ENCODE measurements at regions not wholly inside any gene's neighbourhood (a gene's known extent, or its start where the extent isn't known, plus 50 kb on each side); places are given as distances from the start of the nearest gene placed in this dataset.

DNA sequence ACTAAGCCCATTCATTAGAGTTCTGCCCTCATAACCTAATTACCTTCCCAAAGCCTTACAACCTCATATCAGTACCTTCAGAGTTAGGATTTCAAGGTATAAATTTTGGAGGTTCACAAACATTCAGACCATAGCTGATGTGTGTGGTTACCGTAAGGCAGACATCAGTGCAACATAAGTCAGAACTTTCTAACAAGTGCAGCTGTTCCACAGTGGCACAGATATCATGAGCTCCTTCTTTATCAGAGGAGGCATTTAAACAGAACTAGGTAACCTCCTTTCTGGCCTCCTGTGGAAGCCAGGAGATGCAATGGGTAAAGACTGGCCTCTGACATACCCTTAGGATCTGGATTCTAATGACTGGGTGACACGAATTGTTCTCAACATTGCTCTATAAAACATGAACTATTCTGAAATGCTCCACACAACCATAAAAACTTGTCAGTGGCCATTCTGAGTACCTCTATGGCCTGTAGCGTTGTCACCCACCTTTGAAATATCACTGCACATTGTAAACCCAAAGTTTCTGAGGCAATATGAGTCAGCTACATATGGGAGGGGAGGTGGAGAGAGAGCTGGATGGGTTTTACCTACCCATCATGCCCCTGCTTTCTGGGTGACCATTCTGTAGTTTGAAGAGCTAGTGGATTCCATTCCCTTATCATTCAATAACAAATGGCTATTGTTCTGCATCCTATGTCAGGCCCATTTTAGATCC lies 546.0 kb upstream of the TBL1XR1 start:
- TF ChIP-seq, protein P1, sequence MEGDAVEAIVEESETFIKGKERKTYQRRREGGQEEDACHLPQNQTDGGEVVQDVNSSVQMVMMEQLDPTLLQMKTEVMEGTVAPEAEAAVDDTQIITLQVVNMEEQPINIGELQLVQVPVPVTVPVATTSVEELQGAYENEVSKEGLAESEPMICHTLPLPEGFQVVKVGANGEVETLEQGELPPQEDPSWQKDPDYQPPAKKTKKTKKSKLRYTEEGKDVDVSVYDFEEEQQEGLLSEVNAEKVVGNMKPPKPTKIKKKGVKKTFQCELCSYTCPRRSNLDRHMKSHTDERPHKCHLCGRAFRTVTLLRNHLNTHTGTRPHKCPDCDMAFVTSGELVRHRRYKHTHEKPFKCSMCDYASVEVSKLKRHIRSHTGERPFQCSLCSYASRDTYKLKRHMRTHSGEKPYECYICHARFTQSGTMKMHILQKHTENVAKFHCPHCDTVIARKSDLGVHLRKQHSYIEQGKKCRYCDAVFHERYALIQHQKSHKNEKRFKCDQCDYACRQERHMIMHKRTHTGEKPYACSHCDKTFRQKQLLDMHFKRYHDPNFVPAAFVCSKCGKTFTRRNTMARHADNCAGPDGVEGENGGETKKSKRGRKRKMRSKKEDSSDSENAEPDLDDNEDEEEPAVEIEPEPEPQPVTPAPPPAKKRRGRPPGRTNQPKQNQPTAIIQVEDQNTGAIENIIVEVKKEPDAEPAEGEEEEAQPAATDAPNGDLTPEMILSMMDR (conservative IDR thresholded peaks at IDR 0.05): no peak
- no peak for TF ChIP-seq EZH2 (IDR thresholded peaks at IDR 0.05; ENCODE audit: low read depth)

All from PC-9 (cell line).